Mucosa of gallbladder (tissue), 1 donor: ENCODE measurements at regions not wholly inside any gene's neighbourhood (a gene's known extent, or its start where the extent isn't known, plus 50 kb on each side); places are given as distances from the start of the nearest gene placed in this dataset.
"Not testable (repeated sequence)": the region's sequence is repeated elsewhere in the genome, so short reads cannot be mapped to it uniquely, and the experiment has no call there.

ENCODE experiments used
- DNase-seq: peaks from one replicate; pipeline ENCODE4 v3.0.0-alpha.2; 2020; ENCODE audit warnings: low spot score
- donor health status: DM: no; HTN: no; CAD: no.

GRCh38 chr4:130760246-130760645 is 1664.3 kb downstream of the C4orf33 start:
- no peak for DNase-seq

- DNase-seq, result not testable (repeated sequence)
Measured at GRCh38 chr4:130767384-130767783, 1671.4 kb downstream of the C4orf33 start.

- not testable (repeated sequence) for DNase-seq
Measured at GRCh38 chr4:130772966-130773365, 1677.0 kb downstream of the C4orf33 start.

- no peak for DNase-seq
Measured at GRCh38 chr4:130808492-130808891, 1712.5 kb downstream of the C4orf33 start.

- no peak for DNase-seq
Measured at GRCh38 chr4:130812117-130812765, 1716.3 kb downstream of the C4orf33 start.

- DNase-seq, result no peak
Measured at GRCh38 chr4:130814896-130815295, 1718.9 kb downstream of the C4orf33 start.

GRCh38 chr4:130820448-130820847 is 1724.5 kb downstream of the C4orf33 start:
- no peak for DNase-seq

- DNase-seq, result no peak
Measured at GRCh38 chr4:130825284-130825683, 1729.3 kb downstream of the C4orf33 start.

- peak; percentile 54 for DNase-seq
Measured at GRCh38 chr4:130850019-130850524, 1754.1 kb downstream of the C4orf33 start.

- no peak for DNase-seq
Measured at GRCh38 chr4:130851107-130851506, 1755.2 kb downstream of the C4orf33 start.

- DNase-seq, result no peak
Measured at GRCh38 chr4:130851932-130852331, 1756.0 kb downstream of the C4orf33 start.

GRCh38 chr4:130855533-130855932 is 1759.6 kb downstream of the C4orf33 start:
- DNase-seq, result no peak

- no peak for DNase-seq
Measured at GRCh38 chr4:130859991-130860390, 1764.0 kb downstream of the C4orf33 start.

GRCh38 chr4:130896920-130897319 is 1801.0 kb downstream of the C4orf33 start:
- DNase-seq, result no peak

- DNase-seq, result no peak
Measured at GRCh38 chr4:130901321-130901720, 1805.4 kb downstream of the C4orf33 start.

- no peak for DNase-seq
Measured at GRCh38 chr4:130922955-130923354, 1827.0 kb downstream of the C4orf33 start.

GRCh38 chr4:130955520-130955919 is 1859.6 kb downstream of the C4orf33 start:
- DNase-seq, result no peak

GRCh38 chr4:130985371-130985770 is 1889.4 kb downstream of the C4orf33 start:
- no peak for DNase-seq

GRCh38 chr4:130995988-130996387 is 1900.0 kb downstream of the C4orf33 start:
- no peak for DNase-seq

GRCh38 chr4:131001371-131001770 is 1905.4 kb downstream of the C4orf33 start:
- DNase-seq, result no peak

- no peak for DNase-seq
Measured at GRCh38 chr4:131002132-131002531, 1906.2 kb downstream of the C4orf33 start.

GRCh38 chr4:131006388-131006787 is 1910.4 kb downstream of the C4orf33 start:
- DNase-seq, result no peak

- DNase-seq, result not testable (repeated sequence)
Measured at GRCh38 chr4:131011961-131012360, 1916.0 kb downstream of the C4orf33 start.

- DNase-seq, result no peak
Measured at GRCh38 chr4:131013226-131013625, 1917.3 kb downstream of the C4orf33 start.
